ENCODE measurements at regions not wholly inside any gene's neighbourhood (a gene's known extent, or its start where the extent isn't known, plus 50 kb on each side); places are given as distances from the start of the nearest gene placed in this dataset.
"Not testable (repeated sequence)": the region's sequence is repeated elsewhere in the genome, so short reads cannot be mapped to it uniquely, and the experiment has no call there.

GRCh38 chr3:66552846-66553245 is 52.0 kb upstream of the LRIG1 start:
- no peak for DNase-seq

GRCh38 chr3:66553441-66554113 is 52.8 kb upstream of the LRIG1 start:
- peak; percentile 3 for DNase-seq

GRCh38 chr3:66554178-66554577 is 53.4 kb upstream of the LRIG1 start:
- no peak for DNase-seq

GRCh38 chr3:66555214-66555844 is 54.5 kb upstream of the LRIG1 start:
- peak; percentile 90 for DNase-seq

GRCh38 chr3:66557170-66557569 is 56.3 kb upstream of the LRIG1 start:
- DNase-seq = no peak

GRCh38 chr3:66559924-66560323 is 59.1 kb upstream of the LRIG1 start:
- not testable (repeated sequence) for DNase-seq

GRCh38 chr3:66561367-66561766 is 60.5 kb upstream of the LRIG1 start:
- DNase-seq = no peak

GRCh38 chr3:66565301-66565700 is 64.5 kb upstream of the LRIG1 start:
- no peak for DNase-seq

GRCh38 chr3:66567077-66567476 is 66.3 kb upstream of the LRIG1 start:
- no peak for DNase-seq

- DNase-seq = no peak
Observed at GRCh38 chr3:66572090-66572675, 71.4 kb upstream of the LRIG1 start.

- no peak for DNase-seq
Observed at GRCh38 chr3:66572938-66573710, 72.3 kb upstream of the LRIG1 start.

- no peak for DNase-seq
Observed at GRCh38 chr3:66574091-66574490, 73.3 kb upstream of the LRIG1 start.

GRCh38 chr3:66577426-66578203 is 76.8 kb upstream of the LRIG1 start:
- DNase-seq = no peak

GRCh38 chr3:66581256-66581655 is 80.4 kb upstream of the LRIG1 start:
- no peak for DNase-seq

- DNase-seq = no peak
Observed at GRCh38 chr3:66582721-66583423, 82.0 kb upstream of the LRIG1 start.

GRCh38 chr3:66583424-66584040 is 82.7 kb upstream of the LRIG1 start:
- no peak for DNase-seq

GRCh38 chr3:66585520-66586095 is 84.8 kb upstream of the LRIG1 start:
- DNase-seq = no peak

GRCh38 chr3:66586853-66587252 is 86.0 kb upstream of the LRIG1 start:
- DNase-seq = no peak

GRCh38 chr3:66588340-66588847 is 87.6 kb upstream of the LRIG1 start:
- no peak for DNase-seq

GRCh38 chr3:66592016-66592761 is 91.4 kb upstream of the LRIG1 start:
- DNase-seq = no peak
